ENCODE measurements at regions not wholly inside any gene's neighbourhood (a gene's known extent, or its start where the extent isn't known, plus 50 kb on each side); places are given as distances from the start of the nearest gene placed in this dataset.
"Not testable (repeated sequence)": the region's sequence is repeated elsewhere in the genome, so short reads cannot be mapped to it uniquely, and the experiment has no call there.

DNA sequence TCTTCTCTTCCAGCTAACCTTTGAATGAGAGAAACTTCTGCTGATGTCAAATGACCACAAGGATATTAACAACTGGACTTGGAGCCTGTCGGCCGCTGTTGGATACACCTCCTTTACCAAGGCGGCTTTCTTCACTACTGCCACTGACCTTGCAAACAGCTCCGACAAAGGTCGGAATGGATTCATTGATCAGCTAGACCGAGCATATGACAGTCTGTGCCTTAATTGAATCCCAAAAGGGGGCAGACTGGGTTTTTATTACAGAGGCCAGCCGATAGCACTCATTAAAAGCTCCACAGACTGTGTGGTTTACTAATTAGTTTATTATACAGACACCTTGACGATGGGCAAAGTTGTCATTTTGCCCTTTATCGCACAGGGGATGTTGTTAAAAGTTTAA, 394.5 kb downstream of the RERGL start:
- DNase-seq (ENCODE audit: low read depth): no peak

DNA sequence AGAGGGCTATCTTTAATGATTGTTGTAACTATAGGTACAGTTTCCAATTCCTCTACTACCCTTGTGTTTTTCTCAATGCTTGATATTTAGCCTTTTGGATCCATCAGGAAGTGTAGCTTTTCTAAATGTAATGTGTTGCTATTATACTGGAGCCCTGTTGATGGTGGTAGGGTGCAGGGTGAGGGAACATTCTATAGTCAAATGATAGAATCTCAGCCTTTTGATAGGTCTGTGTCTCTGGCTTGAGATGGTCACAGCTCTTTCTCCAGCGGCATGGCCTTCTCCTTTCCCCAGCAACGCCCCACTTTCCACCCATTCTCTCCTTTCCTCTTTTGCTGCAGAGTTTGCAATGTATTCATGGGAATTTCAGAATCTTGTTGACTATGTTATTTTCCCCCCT, 398.6 kb downstream of the RERGL start:
- no peak for DNase-seq (ENCODE audit: low read depth)

DNA sequence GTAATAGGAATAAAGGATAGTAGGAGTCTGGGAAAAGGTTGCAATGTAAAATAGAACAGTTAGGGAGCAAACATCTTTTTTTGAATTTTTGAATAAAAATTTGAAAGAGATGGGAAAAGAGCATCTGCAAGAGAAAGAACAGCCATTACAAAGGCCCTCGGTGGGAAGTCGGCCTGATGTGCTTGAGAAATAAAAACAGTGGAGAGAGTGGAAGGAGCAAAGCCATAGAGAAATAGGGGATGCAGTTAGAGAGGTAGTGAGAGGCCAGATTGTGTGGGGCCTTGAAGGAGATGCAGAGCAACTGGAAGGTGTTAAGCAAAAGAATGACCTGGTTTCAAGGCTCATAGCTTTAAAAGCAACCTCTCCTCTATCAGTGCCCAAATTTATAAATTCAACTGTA, 409.8 kb downstream of the RERGL start:
- DNase-seq (ENCODE audit: low read depth): no peak

DNA sequence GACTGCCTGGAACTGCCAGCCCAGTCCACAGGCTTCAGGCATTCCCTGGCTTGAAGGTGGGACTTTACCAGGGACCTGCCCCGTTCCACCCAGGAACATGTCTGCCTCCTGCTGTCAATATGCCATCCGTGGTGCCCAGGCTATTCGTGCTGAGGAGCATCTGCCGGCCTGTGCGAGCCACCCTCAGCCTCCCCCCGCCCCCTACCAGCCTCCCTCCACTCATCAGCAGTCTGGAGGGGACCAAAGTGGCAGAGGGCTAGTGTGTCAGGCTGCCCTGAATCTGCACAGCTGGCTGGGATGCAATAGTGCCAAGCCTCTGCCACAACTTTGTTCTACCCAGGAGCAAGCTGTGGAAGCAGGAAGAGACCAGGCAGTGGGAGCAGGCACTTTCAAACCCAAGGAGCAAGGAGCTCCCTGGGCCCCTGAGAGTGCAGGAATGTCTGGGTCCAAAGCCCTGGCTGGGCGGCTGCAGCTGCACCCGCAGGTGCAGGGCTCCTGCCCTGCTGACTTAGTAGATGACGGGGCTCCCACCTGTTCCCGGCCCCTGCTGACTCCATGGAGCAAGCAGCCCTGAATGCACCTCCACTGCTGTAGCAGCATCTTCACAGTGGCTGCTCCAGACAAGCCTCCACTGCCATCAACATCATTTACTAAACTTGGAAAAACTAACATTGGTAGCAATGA, 423.2 kb downstream of the RERGL start:
- no peak for DNase-seq (ENCODE audit: low read depth)

DNA sequence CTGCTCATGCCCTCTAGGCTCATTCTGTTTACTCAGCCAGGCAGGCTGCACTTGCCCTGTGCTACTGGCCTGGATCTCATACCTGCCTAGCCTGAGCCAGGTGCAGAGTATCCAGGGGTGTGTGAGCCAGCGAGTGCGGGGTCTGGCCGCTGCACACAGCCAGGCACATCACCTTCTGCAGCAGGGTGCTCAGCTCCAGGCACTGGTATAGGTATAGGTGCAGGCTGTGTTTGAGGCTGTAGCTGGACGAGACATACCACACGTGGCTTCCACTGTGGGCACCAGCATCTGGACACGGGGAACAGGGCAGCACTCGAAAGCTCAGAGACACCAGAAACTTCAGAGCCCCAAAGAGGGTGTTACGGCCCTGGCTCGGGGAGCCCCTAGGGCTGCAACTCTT, 424.2 kb downstream of the RERGL start:
- DNase-seq (ENCODE audit: low read depth): no peak

DNA sequence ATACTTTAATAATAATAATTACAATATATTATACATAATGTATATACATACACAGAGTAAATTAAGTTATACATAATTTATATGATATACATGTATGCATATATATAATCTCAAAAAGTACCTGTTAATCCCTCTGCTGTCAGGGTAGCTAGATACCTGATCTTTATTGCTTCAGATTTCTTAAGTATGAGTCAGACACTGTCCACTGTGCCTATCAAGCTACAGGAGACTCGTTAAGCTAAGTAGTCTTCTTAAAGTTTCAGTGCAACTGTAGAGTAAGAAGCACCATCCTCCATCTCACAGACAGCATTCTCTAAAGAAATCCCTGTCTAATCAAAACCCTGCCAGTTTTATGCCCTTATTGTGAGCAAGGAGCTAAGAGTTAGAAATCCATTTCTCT, 428.7 kb downstream of the RERGL start:
- no peak for DNase-seq (ENCODE audit: low read depth)

DNA sequence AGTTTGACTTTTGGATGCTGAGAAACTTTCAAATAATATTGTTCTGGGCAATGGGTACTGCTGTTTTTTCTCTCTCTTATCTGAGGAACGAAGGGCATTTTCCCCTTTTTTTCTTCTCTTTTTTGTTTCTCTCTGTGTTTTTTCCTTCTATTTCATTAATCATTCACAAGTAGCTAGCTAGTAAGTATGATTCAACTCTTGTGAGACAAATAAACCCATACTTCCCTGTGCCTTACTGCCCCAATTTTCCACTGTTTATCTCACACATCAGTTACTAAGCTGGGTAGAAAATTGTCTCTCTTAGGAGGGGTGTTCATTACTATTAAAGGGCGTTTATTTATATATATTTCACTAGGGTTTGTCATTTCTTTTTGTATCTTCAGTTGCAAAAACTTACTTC, 437.6 kb downstream of the RERGL start:
- no peak for DNase-seq (ENCODE audit: low read depth)

DNA sequence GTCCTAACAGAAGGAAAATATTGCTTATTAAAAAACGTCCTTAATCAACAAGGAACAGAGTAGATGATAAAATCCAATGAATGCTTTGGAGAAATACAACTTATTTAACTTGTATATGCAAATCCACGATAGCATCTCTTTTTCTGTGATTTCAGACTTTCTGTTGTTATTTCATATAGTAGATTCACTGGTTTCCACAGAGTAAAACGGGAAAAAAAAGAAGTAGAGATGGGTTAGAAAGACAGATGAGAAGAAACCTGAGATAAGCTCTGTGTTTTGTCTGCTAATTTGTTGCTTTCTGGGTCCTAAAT, 447.7 kb downstream of the RERGL start:
- no peak for DNase-seq (ENCODE audit: low read depth)

DNA sequence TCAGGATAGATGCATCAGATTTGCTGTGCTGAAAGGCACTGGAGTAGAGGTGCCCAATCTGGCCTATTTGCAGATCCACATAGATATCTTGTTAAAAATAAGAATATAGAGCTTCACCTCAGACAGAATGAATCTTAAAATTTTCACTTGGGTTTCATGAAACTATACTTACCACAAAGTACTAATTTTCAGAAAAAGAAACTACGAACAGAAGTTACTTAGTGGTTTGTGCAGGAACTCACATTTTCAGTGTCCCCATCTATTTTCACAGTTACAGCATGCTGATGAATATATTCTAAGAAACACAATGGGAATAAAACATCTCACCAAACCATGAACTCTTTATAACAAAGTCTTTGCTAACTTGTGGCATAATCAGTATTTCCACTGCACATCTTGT, 449.4 kb downstream of the RERGL start:
- no peak for DNase-seq (ENCODE audit: low read depth)

DNA sequence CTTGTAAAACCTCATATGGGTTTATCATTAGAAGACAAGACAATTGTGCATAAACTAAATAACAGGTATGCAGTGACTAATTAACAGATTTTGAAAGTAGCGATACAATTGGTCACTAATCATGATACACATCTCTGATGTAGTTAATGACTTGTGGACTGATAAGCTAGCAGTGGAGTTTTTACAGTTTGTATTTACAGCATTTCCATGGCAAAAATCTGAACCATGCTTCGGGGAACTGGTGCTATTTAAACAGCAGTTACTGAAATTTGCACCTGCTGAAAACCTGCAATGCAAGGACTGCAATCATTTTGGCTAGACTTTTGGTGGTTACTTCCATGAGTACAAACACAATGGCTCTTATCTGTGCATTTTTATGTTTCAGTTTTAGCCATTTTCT, 471.2 kb downstream of the RERGL start:
- no peak for DNase-seq (ENCODE audit: low read depth)

DNA sequence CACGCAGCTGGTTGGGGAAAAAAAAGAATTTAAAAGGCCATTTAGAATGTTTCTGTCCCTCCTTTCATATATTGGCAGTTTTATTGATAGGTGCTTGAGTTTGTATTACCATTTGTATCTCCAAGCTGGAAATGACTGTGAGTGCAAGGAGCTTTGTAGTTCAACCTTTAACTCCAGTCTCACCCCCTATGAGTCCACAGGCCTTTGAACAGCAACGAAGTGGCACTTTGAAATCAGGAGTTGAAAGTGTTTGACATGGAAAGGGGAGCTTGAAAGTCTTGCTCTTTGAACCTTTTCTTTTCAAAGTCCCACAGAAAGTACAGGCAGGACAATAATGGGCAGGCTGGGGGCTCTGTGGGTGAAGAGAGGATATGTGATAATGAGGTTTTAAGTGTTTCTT, 480.3 kb downstream of the RERGL start:
- no peak for DNase-seq (ENCODE audit: low read depth)

DNA sequence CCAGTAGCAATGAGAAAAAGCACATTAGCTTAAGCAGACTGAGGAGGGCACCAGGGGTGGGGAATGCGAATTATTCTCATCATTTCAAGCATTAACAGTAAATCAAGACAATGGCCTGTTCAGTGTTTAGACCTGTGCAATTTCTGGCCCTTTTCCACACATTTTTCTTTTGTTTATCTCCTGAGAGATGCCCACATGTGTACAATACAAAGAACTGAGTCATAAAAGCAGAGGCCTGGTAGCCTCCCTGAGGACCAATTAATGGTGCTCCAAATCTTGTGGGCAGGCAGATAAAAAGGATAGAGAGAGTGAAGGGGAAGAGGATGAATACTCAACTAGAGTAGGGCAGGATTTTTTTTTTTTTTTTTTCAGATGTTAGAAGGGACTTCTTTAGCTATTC, 480.8 kb downstream of the RERGL start:
- no peak for DNase-seq (ENCODE audit: low read depth)

DNA sequence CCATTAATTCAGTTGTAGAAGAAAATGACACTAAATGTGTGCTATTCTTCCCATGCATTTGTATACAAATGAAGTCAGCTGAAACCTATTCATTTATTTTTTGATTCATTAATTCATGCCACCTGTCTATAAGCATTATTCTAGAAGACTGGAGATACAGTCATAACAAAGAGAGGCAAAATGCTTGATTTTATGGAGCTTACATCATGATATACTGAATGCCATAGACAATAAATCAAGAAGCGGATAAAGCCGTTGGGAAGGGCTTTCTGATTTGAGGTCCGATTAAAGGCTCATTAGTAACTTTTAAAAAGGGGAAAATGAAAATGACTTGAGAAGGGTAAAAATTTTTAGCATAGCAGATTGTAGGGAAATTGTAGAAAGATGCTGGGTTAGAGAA, 494.9 kb downstream of the RERGL start:
- no peak for DNase-seq (ENCODE audit: low read depth)

DNA sequence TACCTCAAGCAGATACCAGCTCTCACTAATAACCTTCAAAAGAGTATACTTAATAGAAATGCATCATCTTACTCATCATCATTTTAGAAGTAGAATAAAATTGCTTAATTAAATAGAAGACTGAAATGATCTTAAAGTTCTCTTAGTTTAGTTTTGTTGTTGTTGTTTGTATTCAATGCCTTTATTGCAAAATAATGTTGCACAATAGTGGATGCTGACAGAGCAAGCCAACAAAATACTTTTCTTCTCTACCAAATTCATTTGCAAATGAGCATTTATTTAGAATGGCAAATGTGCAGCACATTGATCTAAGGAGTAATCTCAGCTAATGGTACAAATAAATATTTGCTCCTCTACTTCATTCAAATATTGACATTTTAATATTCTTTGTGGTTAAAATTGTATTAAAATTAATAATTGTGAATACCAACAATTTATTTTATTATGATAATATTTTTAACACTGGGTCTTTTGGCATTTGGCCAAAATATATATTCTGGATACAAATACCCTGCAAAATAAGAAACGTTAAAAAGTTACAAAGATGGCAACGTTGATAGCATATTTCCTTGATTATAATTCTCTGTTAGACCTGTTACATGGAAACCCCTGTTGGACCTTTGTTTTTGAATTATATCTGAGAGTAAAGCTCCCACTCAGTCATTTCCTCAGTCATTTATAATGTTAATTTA, 496.1 kb downstream of the RERGL start:
- no peak for DNase-seq (ENCODE audit: low read depth)

DNA sequence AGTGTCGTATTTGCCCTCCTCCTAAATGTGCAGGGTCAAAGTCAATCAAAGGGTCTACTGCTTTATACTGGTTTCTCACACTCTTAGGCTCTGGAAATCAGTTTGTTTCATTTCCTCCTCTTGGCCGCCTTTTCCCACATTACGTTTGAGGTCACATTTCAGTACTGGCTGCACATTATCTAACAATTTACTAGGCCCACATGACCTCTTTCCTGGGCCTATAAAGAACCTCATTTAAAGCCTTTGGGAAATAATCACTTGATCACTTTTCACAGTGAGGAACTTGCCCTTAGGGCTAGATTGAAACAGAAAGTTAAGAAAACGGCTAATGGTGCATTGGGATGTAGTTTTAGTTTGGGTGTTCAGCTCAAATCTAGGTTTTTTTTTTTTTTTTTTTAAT, 497.5 kb downstream of the RERGL start:
- no peak for DNase-seq (ENCODE audit: low read depth)

DNA sequence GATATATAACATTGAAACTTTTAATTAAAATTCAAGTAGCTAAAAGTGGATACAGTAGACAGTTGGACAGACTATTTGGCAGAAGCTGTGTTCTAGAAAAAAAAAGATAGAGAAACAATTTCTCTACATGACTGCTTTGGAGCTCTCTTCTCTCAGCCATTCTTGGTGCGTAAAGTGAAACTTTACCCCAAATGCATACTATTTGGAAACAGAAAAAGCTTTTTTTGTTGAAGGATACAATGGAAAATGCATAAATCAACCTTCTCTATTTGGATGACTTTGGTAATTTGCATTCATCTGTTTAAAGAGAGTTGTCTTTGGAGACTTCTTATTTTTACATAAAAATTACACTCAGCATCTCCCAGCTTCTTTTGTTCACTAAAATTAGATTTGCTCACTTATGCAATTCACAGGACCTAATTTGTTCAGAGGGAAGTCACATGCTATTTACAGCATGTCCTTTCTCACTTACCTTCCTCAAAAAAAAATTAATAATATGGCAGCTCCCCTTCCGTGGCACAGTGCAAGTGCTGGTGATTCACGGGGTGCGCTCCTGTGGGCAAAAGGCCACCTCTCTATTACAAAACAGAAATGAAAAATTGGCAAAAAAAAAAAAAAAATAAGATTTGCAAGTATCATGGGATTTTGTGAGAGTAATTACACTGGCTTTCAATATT, 498.9 kb downstream of the RERGL start:
- no peak for DNase-seq (ENCODE audit: low read depth)

DNA sequence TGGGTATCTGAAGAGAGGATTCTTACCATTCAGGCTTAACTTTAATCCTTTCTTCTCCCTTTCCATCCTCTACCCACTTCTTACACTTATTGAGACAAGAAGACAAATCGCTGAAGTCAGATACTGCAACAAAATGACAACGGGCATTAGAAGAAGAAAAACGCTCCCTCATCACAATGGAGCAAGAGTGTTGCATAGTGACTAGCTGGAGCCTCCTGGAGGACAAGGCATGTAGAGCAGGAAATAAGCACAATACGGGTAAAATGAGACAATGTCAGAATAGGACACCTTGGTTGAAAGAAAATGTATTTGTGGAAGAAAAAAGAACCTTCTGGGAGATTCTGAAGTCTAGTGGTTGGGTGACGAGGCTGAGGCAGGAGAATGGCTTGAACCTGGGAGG, 501.0 kb downstream of the RERGL start:
- DNase-seq (ENCODE audit: low read depth): no peak

DNA sequence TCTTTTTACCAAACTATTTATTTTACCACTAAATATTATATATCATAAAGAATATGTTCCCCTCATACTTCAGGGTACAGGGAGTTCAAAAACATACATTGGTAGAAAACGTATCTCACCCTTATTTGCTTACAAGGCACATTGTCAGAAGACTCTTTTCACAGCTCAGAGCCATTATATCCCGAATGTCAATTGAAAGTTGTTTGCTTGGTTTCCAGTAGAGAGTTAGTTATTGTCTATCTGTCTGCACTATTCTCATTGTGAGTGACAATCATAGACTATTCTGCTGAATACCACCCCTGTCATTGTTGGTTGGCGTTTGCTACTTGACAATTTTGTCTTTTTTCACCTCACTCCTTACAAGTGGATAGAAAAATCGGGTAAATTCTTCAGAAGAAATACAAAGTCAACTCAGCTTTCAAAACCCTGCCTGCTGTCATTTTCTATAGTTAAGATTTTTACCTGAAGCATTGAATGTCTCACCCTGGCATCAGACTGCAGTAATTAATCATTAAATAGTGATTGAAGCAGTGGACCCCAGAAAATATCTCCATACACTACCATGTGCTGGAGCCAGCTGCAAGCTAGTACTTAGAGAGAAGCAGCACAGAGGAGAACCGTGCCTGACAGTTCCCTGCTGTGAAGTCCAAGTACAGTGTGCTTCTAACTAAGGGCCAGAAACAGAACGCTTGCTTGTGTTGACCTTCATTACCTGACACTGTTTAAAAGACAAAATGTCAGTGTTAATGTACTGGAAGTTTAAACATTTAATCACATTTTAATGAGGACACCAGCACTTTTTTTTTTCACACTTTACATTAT, 510.6 kb downstream of the RERGL start:
- no peak for DNase-seq (ENCODE audit: low read depth)

DNA sequence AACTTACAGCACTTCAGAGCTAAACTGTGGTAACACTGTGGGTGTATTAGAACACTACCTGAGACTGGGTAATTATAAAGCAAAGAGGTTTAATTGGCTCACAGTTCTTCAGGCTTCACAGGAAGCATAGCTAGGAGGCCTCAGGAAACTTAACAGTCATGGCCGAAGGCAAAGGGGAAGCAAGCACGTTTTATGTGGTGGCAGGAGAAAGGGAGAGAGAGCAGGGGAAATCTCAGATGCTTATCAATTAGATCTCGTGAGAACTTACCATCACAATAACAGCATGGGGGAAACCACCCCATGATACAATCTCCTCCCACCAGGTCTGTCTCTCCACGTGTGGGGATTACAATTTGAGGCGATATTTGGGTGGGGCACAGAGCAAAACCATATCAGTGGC, 512.6 kb downstream of the RERGL start:
- DNase-seq (ENCODE audit: low read depth): no peak

DNA sequence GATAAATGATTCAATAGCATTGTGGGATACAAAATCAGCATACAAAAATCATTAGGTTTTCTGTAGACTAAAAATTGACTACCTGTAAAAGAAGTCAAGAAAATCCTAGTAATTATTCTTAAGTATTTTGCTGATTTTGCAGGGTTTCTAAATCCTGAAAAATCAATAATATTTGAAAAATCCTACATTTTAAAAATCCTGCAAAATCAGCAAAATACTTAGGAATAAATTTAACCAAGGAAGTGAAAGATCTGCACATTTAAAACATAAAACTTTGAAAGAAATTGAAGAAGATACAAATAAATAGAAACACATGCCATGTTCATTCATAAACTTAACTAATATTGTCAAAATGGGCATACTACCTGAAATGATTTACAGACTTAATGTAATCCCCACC, 517.7 kb downstream of the RERGL start:
- DNase-seq (ENCODE audit: low read depth): no peak

DNA sequence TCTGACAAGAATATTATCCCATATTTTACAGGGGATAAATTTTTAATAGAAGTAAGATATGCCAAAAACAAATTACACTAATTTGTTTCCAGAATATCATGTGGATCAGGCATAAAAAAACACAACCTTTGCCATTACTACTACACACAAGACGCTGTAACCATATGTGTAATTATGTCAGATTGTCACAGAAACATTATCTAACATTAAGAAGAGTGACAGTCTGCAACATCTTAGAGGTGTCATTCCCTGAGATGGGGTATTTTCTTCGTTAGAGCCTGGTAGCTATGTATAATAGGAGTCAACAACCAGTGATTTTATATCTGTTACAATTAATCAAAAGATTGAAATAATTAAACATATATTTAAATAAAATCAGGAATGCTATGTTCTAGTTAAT, 518.9 kb downstream of the RERGL start:
- no peak for DNase-seq (ENCODE audit: low read depth)

DNA sequence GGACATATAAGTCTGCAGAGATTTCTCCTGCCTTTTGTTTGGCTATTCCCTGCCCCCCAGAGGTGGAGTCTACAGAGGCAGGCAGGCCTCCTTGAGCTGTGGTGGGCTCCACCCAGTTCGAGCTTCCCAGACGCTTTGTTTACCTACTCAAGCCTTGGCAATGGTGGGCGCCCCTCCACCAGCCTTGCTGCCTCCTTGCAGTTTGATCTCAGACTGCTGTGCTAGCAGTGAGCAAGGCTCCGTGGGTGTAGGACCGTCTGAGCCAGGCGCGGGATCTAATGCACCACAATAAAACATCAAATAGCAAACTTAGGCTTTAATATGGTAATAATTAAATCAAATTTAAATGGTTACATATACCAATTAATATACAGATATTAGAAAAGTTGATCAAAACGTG, 525.4 kb downstream of the RERGL start:
- not testable (repeated sequence) for DNase-seq (ENCODE audit: low read depth)

DNA sequence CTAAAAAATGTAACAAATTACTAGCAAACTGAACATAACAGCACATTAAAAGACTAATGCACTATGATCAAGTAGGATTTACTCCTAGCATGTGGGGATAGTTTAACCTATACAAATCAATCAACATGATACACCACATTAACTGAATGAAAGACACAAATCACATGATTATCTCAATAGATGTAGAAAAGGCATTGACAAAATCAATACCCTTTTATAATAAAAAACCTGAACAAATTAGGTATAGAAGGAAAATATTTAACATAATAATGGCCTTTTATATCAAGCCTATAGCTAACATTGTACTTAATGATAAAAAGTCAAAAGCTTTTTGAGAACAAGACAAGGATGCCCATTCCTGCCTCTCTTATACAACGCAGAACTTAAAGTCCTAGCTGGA, 540.0 kb downstream of the RERGL start:
- DNase-seq (ENCODE audit: low read depth): no peak
